ENCODE measurements at regions not wholly inside any gene's neighbourhood (a gene's known extent, or its start where the extent isn't known, plus 50 kb on each side); places are given as distances from the start of the nearest gene placed in this dataset.

DNA sequence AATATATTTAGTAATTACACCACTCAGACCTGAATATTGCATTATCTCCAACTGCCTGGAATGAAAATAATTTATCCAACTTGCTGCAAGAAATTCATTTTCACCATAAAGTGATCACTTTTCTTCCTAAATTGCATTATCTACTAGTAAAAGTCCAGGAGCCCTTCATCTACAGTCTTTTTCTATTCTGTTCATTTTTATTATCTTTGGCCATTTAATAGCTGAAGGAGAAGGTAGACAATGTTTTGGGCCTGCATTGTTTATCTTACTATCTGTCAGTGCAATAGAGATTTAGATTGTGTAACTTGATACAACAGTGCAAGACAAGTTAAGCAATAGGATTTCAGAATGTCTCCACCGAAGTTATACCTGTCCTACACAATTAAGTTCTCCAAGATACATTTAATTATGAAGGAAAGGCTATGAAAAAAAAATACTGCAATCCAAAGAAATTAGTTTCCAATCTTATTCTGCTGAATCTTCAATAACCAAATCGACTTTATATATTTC, 1339.7 kb upstream of the CDH6 start:
- TF ChIP-seq, protein P1, sequence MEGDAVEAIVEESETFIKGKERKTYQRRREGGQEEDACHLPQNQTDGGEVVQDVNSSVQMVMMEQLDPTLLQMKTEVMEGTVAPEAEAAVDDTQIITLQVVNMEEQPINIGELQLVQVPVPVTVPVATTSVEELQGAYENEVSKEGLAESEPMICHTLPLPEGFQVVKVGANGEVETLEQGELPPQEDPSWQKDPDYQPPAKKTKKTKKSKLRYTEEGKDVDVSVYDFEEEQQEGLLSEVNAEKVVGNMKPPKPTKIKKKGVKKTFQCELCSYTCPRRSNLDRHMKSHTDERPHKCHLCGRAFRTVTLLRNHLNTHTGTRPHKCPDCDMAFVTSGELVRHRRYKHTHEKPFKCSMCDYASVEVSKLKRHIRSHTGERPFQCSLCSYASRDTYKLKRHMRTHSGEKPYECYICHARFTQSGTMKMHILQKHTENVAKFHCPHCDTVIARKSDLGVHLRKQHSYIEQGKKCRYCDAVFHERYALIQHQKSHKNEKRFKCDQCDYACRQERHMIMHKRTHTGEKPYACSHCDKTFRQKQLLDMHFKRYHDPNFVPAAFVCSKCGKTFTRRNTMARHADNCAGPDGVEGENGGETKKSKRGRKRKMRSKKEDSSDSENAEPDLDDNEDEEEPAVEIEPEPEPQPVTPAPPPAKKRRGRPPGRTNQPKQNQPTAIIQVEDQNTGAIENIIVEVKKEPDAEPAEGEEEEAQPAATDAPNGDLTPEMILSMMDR (conservative IDR thresholded peaks at IDR 0.05; ENCODE audit: low read depth) = no peak
- H3K27ac ChIP-seq = no peak overlapping the region
- ChIA-PET POLR2A (ENCODE audit: low non-redundant PET) (no interaction called here), CTCF (no interaction called here)
- no peak for DNase-seq (ENCODE audit: low spot score)

GRCh38 chr5:29852329-29852728, 1341.2 kb upstream of the CDH6 start:
- DNase-seq (ENCODE audit: low spot score) = no peak
- TF ChIP-seq, protein P1 (conservative IDR thresholded peaks at IDR 0.05; ENCODE audit: low read depth) = no peak
- H3K27ac ChIP-seq = no peak overlapping the region
- ChIA-PET CTCF (no interaction called here), POLR2A (ENCODE audit: low non-redundant PET) (no interaction called here)

GRCh38 chr5:29845206-29845605, 1348.3 kb upstream of the CDH6 start:
- TF ChIP-seq, protein P1 (conservative IDR thresholded peaks at IDR 0.05; ENCODE audit: low read depth) = no peak
- H3K27ac ChIP-seq = no peak overlapping the region
- ChIA-PET CTCF (interaction anchor here (0.6 kb wide), 1 partner anchor 55 kb away, joined by 3 read pairs; no protein-coding TSS in a partner anchor), POLR2A (ENCODE audit: low non-redundant PET) (no interaction called here)
- no peak for DNase-seq (ENCODE audit: low spot score)

- no peak overlapping the region for H3K27ac ChIP-seq
- ChIA-PET POLR2A (ENCODE audit: low non-redundant PET) (no interaction called here), CTCF (no interaction called here)
- no peak for DNase-seq (ENCODE audit: low spot score)
- TF ChIP-seq, protein P1 (conservative IDR thresholded peaks at IDR 0.05; ENCODE audit: low read depth) = no peak
Measured at GRCh38 chr5:29833394-29833793, 1360.1 kb upstream of the CDH6 start.

- TF ChIP-seq, protein P1 (conservative IDR thresholded peaks at IDR 0.05; ENCODE audit: low read depth) = no peak
- CTCF ChIA-PET = interaction anchor here (0.6 kb wide), 1 partner anchor 71 kb away, joined by 3 read pairs; no protein-coding TSS in a partner anchor
- H3K27ac ChIP-seq = no peak overlapping the region
- no peak for DNase-seq (ENCODE audit: low spot score)
- POLR2A ChIA-PET (ENCODE audit: low non-redundant PET) = no interaction called here
Measured at GRCh38 chr5:29822521-29822920, 1371.0 kb upstream of the CDH6 start.

GRCh38 chr5:29811914-29812679, 1381.4 kb upstream of the CDH6 start:
- no peak overlapping the region for H3K27ac ChIP-seq
- ChIA-PET CTCF (no interaction called here), POLR2A (ENCODE audit: low non-redundant PET) (no interaction called here)
- no peak for DNase-seq (ENCODE audit: low spot score)
- TF ChIP-seq, protein P1 (conservative IDR thresholded peaks at IDR 0.05; ENCODE audit: low read depth) = no peak
